CD14-positive monocyte (primary cell): ENCODE measurements at regions not wholly inside any gene's neighbourhood (a gene's known extent, or its start where the extent isn't known, plus 50 kb on each side); places are given as distances from the start of the nearest gene placed in this dataset.

Experiments used
- DNase-seq, 3 donors: peaks; one replicate each; pipeline ENCODE4 v3.0.0-alpha.2; 2011 to 2022
- H2AFZ ChIP-seq: 2 replicates; pipeline ENCODE4 v1.6.0; 2012; ENCODE audit warnings: mild to moderate bottlenecking, low read depth, low read length, inconsistent platforms; ENCODE audit not compliant: insufficient read depth, poor library complexity, severe bottlenecking
- H3K27ac ChIP-seq, 2 donors: 1 replicate in 1 of 2; 2 replicates in 1 of 2; pipeline ENCODE4 v1.5.1; 2012 to 2013; ENCODE audit warnings: low read length in 2 of 2, control low read depth in 1 of 2, inconsistent platforms in 1 of 2, low read depth in 1 of 2, mild to moderate bottlenecking in 1 of 2
- H3K27me3 ChIP-seq, 2 donors: one replicate each; pipeline versions ENCODE4 v1.6.0 to v1.6.1; 2011 to 2013; ENCODE audit warnings: low read length in 2 of 2; ENCODE audit not compliant: control insufficient read depth in 2 of 2, insufficient read depth in 2 of 2
- H3K36me3 ChIP-seq, 2 donors: replicated peaks in 1 of 2; 1 replicate in 1 of 2; 2 replicates in 1 of 2; pipeline versions ENCODE4 v1.5.1 to v1.6.1; 2012 to 2013; ENCODE audit warnings: low read length in 2 of 2, control low read depth in 1 of 2, inconsistent platforms in 1 of 2, mild to moderate bottlenecking in 1 of 2; ENCODE audit not compliant: insufficient read depth in 2 of 2, control insufficient read depth in 1 of 2
- H3K4me1 ChIP-seq, 2 donors: 1 replicate in 1 of 2; 2 replicates in 1 of 2; pipeline versions ENCODE4 v1.5.1 to v1.6.1; 2012 to 2013; ENCODE audit warnings: low read length in 2 of 2, control low read depth in 1 of 2, inconsistent platforms in 1 of 2, mild to moderate bottlenecking in 1 of 2, moderate library complexity in 1 of 2; ENCODE audit not compliant: insufficient read depth in 2 of 2, control insufficient read depth in 1 of 2
- H3K4me2 ChIP-seq: replicated peaks from 2 replicates; pipeline ENCODE3; 2012; ENCODE audit warnings: low read length, moderate library complexity, mild to moderate bottlenecking; ENCODE audit not compliant: poor library complexity, severe bottlenecking; ENCODE audit errors: extremely low read depth
- H3K4me3 ChIP-seq, 3 experiments: fragments of 200-600 bp in 1 of 3; sonication (generic) in 1 of 3; replicated peaks in 1 of 3; 1 replicate in 2 of 3; 2 replicates in 1 of 3; pipeline ENCODE4 v1.5.1; 2011 to 2013; ENCODE audit warnings: low read length in 3 of 3, mild to moderate bottlenecking in 3 of 3, control low read depth in 2 of 3, low read depth in 2 of 3, inconsistent platforms in 1 of 3, moderate library complexity in 1 of 3
- H3K79me2 ChIP-seq: 2 replicates; pipeline ENCODE4 v1.6.0; 2012; ENCODE audit warnings: mild to moderate bottlenecking, control low read depth, inconsistent platforms, low read length, moderate library complexity; ENCODE audit not compliant: insufficient read depth
- H3K9ac ChIP-seq: 2 replicates; pipeline ENCODE4 v1.6.0; 2017; ENCODE audit warnings: low read length, mild to moderate bottlenecking; ENCODE audit not compliant: insufficient read depth, poor library complexity, severe bottlenecking
- H3K9me3 ChIP-seq, 2 donors: replicated peaks in 1 of 2; 1 replicate in 1 of 2; 2 replicates in 1 of 2; pipeline versions ENCODE4 v1.5.1 to v1.6.1; 2012 to 2013; ENCODE audit warnings: low read length in 2 of 2, control low read depth in 1 of 2; ENCODE audit not compliant: control insufficient read depth in 1 of 2, insufficient read depth in 1 of 2
- H4K20me1 ChIP-seq: 2 replicates; pipeline ENCODE4 v1.6.0; 2012; ENCODE audit warnings: mild to moderate bottlenecking, low read length, control low read depth, moderate library complexity; ENCODE audit not compliant: insufficient read depth
- H3K27ac Mint-ChIP-seq, 7 donors: one replicate each; pipeline ENCODE4 v1.8.0; 2020; ENCODE audit warnings: mild to moderate bottlenecking in 7 of 7, mixed read lengths in 7 of 7, moderate library complexity in 6 of 7, inconsistent platforms in 2 of 7
- H3K27me3 Mint-ChIP-seq, 3 donors: one replicate each; pipeline ENCODE4 v1.8.0; 2021 to 2022; ENCODE audit warnings: low read depth in 3 of 3, mild to moderate bottlenecking in 3 of 3, mixed read lengths in 3 of 3, moderate library complexity in 3 of 3, inconsistent platforms in 1 of 3
- H3K36me3 Mint-ChIP-seq, 2 donors: one replicate each; pipeline ENCODE4 v1.8.0; 2020; ENCODE audit warnings: mixed read lengths in 2 of 2, inconsistent platforms in 1 of 2, mild to moderate bottlenecking in 1 of 2
- H3K4me1 Mint-ChIP-seq: one replicate; pipeline ENCODE4 v1.8.0; 2020; ENCODE audit warnings: mild to moderate bottlenecking, mixed read lengths
- H3K4me3 Mint-ChIP-seq, 2 donors: one replicate each; pipeline ENCODE4 v1.8.0; 2020; ENCODE audit warnings: mild to moderate bottlenecking in 2 of 2, mixed read lengths in 2 of 2, moderate library complexity in 1 of 2
- H3K9me3 Mint-ChIP-seq, 7 donors: one replicate each; pipeline ENCODE4 v1.8.0; 2020 to 2022; ENCODE audit warnings: mixed read lengths in 7 of 7, mild to moderate bottlenecking in 6 of 7, moderate library complexity in 6 of 7, inconsistent platforms in 2 of 7
- CTCF ChIP-seq: fragments of 200-600 bp; IDR thresholded peaks from one replicate; pipeline ENCODE4 v1.8.0; 2022; ENCODE audit warnings: antibody characterized with exemption, mild to moderate bottlenecking
- WGBS: methylation state at CpG from one replicate; pipeline ENCODE4 v1.1.5; 2013; ENCODE audit warnings: missing lambda C conversion rate; ENCODE audit not compliant: insufficient coverage; 5-methylcytosine and 5-hydroxymethylcytosine counted together
- intact Hi-C, 2 donors: fragments of 100-400 bp; cut with micrococcal nuclease; formaldehyde crosslinking; loops; one replicate each; pipeline versions ENCODE4 v1.15.0 to v1.15.1; 2023

GRCh38 chr3:17964108-17964507 lies 221.7 kb upstream of the TBC1D5 start:
- Mint-ChIP-seq H3K9me3 (peaks cover 0 to 4% (median 0%) of the 10 kb centered on the region in 7 donors), H3K27me3 (no peaks in the 10 kb centered on the region), H3K36me3 (no peaks in the 10 kb centered on the region), H3K27ac (peak overlapping the region in 1 of 7 donors; percentile 28), H3K4me1 (no peaks in the 10 kb centered on the region), H3K4me3 (no peak overlapping the region)
- Histone ChIP-seq H3K27ac (no peak overlapping the region), H3K79me2 (no peaks in the 10 kb centered on the region), H3K36me3 (no peaks in the 10 kb centered on the region), H2AFZ (no peak overlapping the region), H4K20me1 (no peaks in the 10 kb centered on the region), H3K9ac (no peak overlapping the region), H3K4me3 (no peak overlapping the region), H3K27me3 (no peaks in the 10 kb centered on the region), H3K9me3 (no peaks in the 10 kb centered on the region), H3K4me2 (no peak overlapping the region), H3K4me1 (no peaks in the 10 kb centered on the region)
- intact Hi-C loops = no loop called here
- DNase-seq = no peak
- WGBS = no CpG with 5 or more reads among the region's 1 CpG
- TF ChIP-seq CTCF = no peak

- Mint-ChIP-seq H3K4me1 (no peaks in the 10 kb centered on the region), H3K27me3 (no peaks in the 10 kb centered on the region), H3K27ac (no peak overlapping the region), H3K36me3 (no peaks in the 10 kb centered on the region), H3K9me3 (peaks cover 21 to 28% (median 23%) of the 10 kb centered on the region in 7 donors), H3K4me3 (no peak overlapping the region)
- H3K27ac ChIP-seq = no peak overlapping the region
- H3K27me3 ChIP-seq = no peaks in the 10 kb centered on the region
- DNase-seq = no peak
- H3K4me1 ChIP-seq = no peaks in the 10 kb centered on the region
- no peaks in the 10 kb centered on the region for H3K36me3 ChIP-seq
- H3K4me2 ChIP-seq = no peak overlapping the region
- intact Hi-C loops = no loop called here
- peaks cover 14 to 18% of the 10 kb centered on the region in 2 donors for H3K9me3 ChIP-seq
- H3K4me3 ChIP-seq = no peak overlapping the region
- no peaks in the 10 kb centered on the region for H4K20me1 ChIP-seq
- no peak overlapping the region for H2AFZ ChIP-seq
- TF ChIP-seq CTCF = no peak
- H3K9ac ChIP-seq = no peak overlapping the region
- no peaks in the 10 kb centered on the region for H3K79me2 ChIP-seq
Observed at GRCh38 chr3:17955411-17955810, 213.0 kb upstream of the TBC1D5 start.
